HG03280 (cell line): ENCODE measurements at regions not wholly inside any gene's neighbourhood (a gene's known extent, or its start where the extent isn't known, plus 50 kb on each side); places are given as distances from the start of the nearest gene placed in this dataset.

Experiments
- ATAC-seq: cut with Tn5 transposase; IDR thresholded peaks from one replicate; pipeline ENCODE4 v1.9.1; 2021; ENCODE audit warnings: mild to moderate bottlenecking, moderate library complexity; ENCODE audit not compliant: unreplicated experiment

DNA sequence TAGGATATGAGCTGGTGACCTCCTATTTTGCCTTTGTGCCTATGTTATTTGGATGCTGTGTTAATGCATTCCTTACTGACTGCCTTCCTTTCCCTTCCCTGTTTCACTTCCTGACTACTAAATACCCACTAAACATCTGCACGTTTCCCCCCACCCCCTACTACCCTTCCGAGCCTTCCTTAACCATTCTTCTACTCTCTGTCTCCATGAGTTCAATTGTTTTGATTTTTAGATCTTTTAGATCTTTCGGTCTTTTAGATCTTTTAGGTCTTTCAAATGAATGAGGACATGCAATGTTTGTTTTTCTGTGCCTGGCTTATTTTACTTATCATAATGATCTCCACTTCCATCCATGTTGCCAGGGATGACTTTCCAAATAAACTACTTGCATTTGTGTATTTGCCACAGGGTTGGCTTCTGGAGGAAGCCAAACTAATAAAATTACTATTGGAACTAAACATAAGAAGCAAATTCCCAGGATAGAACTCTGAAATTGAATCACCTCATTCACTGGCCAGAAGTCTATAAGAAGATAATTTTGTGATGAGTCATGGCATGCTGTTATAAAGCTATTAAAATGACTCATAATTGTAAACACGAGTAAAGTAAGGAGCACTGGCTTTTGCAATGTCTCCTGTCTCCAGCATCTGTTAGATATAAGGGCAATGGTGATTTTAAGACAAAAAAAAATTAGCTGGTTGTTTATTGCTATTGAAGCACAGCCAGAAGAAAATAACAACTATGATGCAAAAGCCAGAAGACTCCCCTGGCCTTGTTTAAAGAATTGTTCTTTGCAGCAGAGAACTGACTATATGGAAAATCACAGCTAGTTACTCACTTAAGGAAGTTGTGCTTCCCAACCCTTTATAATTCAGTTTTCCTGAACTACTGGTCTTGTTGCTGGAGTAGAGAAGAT, 586.3 kb downstream of the LRFN5 start:
- no peak for ATAC-seq

DNA sequence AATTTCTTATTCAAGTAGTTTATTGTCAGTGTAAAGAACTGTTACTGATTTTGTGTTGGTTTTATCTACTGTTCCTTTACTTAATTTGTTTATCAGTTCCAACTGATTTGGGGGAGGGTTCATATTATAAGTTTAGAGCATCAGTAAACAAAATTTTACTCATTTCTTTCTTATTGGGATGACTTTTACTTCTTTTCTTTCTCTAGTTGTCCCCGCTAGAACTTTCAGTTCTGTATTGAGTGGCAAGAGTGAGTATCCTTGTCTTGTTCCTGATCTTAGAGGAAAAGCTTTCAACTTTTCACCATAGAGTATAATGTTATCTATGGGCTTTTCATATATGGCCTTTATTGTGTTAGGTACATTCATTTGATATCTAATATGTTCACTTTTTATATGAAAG, 584.1 kb downstream of the LRFN5 start:
- ATAC-seq, result no peak

DNA sequence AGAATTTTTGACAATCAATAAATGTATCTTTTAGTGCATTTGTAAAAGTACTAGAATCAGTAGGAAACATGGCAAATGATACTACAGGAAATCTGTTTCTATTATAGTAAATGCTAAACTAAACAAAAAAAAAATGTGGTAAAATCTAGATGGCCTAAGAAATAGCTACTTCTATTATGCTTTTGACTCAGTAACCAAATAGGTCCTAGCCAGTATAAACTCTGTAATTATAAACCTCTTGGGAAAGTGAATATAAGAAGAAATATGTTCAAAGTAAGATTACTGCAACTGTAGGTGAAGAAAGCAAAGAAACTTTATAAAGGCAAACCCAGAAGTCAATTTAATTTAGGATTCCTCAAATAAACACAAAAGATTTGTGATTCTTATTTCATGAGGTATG, 581.2 kb downstream of the LRFN5 start:
- ATAC-seq, result no peak

DNA sequence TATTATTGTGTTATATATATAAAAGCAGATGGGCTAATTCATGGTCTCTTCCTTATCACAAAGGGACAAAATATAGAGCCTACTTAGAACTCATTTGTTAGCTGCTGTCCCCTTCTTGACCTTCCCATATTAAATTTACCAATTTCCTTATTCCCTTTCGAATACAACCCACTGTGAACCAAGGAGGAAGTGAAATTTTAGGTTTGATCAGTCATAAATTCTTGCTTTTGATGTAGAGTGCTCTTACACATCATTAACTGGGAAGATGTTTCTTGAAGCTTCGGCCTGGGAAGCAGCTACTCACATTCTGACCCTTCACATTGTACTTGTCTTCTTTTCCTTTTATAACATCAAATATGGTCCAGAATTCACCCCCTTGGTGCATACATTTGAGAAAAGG, 579.0 kb downstream of the LRFN5 start:
- ATAC-seq, result no peak

DNA sequence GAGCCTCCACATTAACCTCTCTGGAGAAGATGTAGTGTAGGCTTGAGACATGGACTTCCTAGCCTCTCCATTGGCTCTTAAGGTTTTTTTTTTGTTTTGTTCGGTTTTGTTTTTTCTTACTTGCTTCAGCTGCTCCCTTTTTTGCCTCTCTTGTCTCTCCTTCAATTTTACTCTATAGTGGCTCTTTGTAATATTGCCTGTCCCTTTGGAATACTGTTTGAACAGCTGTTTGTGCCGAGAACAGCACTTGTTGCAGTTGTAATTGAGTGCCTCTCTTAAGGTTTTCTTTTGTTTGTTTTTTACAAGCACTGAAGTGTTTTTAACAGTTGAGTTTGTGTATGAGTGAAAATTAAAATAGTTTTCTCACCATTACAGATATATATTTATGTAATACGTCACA, 567.7 kb downstream of the LRFN5 start:
- no peak for ATAC-seq

DNA sequence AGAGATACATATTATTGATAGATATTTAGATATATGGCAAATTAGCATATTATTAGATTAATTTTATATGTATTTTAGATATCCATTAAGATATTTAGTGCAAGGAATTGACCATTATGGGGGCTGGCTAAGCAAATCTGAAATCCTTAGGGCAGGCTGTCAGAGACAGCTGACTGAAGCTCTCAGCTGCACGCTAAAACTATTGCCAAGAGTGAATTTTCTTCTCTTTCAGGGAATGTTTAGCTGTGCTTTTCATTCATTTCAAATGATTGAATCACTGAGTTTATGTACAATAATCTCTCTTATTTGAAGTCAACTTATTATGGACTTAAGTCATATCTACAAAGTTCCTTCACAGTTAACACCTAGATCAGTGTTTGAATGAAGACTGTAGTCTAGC, 566.5 kb downstream of the LRFN5 start:
- no peak for ATAC-seq

DNA sequence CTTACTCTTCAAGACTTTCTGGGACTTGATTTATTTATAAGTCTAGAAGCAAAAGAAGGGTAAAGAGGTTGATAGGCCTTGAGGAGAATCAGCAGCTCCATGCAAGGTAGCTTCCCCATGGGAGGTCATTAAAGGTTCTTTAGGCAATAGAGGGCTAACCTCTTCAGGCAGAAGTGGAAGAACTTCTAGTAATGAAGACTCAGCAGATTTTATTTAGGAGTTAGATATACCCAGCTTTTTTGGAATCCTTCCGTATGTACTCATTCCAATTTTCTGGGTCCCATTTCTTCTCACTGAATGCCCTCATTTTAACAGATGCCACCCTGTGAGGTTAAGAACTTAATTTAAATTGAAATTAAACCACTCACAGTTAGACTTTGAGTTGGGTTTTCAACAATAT, 565.6 kb downstream of the LRFN5 start:
- no peak for ATAC-seq

DNA sequence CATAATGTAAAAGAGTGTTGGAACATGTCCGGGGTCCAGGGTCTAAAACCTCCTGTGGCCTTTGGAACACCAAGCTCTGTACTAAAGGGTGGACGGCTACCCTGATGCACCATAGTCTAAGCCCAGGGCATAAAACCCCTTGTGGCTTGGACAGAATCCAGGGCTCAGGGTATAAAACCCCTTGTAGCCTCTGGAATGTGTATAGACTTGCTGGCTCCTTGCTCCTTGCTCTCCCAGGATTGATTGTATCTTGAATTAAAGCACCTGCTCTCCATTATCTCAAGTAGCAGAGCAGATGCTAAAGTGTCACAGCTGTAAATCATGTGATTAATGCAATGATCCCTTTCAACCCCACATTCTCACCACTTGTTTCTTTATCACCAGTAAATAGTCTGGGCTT, 556.5 kb downstream of the LRFN5 start:
- no peak for ATAC-seq

DNA sequence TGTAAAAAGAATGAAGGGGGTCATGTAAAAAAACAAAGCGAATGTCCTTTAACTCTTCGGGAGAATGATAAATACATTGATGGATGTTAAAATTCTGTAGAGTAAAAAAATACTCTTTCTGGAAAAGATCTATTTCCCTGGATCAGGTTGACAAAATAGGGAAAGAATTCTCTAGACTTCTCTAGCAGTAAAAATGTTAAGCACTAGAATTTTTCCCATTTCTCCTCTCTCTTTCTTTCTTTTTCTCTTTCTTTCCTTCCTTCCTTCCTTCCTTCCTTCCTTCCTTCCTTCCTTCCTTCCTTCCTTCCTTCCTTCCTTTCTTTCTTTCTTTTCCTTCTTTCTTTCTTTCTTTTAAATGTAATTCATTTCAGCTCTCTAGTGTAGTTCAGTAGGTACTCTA, 552.5 kb downstream of the LRFN5 start:
- ATAC-seq, result no peak

DNA sequence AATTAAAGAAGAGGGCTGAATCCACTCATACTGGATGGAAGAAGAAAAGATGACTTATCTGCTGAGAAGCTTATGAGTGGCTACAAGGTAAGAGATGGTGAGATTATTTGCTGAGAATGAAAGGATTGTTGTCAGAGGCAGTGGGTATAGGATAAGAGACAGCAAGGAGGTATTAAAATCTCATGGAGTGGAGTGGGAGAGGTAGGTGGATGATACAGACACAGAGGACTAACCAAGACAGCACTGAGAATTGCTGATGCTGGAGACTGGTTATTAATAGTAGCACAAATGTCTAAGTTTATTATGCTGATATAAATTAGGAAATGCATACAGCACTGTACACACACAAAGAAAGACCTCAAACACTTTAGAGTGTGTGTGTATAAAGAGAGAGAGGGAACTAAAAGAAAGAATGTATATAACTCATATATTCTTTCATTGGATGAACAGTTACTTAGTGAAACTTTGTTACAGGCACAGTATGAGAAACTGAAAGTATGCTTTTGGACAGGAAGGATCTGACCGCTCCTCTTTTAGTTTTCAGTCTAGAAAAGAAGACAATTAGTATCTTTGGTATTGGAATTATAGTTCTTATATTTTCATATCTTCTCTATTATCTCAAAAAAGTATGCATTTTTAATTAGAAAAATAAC, 543.1 kb downstream of the LRFN5 start:
- peak; percentile 66 for ATAC-seq

DNA sequence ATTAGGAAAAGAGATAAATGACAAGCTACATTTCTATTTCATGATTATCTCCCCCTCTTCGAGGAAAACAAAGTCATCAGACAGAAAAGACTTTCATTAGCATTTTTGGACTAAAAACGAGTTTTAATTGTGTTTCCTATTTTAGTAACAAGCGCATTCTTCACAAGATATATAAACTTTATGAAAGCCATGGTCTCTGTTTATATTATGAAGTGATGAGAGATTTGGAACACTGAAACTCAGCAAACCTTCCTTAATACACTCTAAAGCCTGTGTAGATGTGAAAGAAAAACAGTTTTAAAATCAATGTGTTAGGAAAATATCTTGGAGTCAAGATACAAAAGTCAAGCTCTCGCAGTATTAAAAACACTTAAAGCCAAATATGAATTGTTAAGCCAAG, 539.1 kb downstream of the LRFN5 start:
- no peak for ATAC-seq

DNA sequence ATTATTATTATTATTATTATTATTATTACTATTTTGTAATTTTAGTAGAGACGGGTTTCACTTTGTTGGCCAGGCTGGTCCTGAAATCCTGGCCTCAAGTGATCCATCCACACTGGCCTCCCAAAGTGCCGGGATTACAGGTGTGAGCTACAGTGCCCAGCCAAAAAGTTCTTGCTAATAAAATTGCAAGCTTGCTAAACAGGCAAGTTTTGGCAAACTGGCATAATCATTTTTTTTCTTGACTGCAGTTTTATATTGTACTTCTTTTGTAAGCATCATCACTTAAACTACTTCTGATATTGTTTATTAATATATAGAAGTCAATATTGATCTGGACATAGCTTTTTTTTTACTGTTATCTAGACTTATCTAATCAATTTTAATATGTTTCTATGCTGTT, 536.4 kb downstream of the LRFN5 start:
- ATAC-seq, result no peak

DNA sequence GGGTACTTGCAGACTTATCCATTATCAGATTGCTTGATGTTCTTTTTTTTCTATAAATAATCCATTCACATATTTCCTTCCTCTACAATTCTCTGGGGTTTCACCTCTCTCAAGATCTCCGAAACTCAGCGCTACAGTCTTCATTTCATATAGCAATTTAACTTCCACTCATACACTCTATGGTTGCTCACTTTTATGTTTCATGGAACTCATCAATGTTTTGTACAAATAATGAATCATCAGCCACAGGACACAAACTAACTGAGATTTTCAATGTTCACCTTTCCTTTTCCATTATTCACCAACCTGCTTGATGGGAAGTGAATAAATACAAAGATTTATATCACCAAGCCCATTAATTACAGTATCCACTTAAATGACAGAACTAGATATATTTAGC, 534.7 kb downstream of the LRFN5 start:
- no peak for ATAC-seq

DNA sequence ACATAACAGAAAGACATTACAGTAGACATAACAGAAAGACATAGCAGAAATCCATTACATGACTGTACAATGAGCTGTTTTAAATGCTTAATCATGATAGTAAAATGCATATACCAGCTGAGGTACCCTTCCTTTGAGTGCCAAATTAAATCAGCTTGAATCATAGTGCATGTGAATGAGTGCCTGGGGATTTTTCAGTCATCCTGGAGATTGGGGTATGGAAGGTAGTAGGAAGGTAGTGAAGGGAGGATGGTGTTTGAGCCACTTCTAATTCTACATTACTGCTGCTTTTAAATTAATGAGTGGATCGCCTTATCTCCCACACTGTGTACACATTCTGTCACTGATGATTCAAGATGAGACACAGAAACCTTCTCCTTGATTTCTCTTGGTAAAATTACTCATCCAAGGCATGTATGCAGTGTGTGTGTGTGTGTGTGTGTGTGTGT, 534.2 kb downstream of the LRFN5 start:
- no peak for ATAC-seq

DNA sequence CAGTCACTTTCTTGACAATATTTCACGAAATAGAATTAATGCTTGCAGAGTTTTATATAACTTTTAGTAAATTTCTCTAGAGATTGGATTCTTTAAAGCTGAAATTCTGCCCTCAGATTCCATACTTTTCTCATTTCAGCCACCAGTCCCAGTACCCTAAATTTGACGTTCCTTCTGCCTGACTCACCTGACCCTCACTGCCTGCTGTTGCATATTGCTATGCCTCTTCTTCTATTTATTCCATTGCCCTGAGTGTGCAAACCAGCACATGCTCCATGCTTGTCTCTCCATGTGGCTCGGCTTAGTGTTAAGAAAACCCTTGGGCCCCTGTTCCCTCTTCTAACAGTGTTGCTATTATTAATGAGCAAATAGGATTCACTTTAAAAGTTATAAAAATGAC, 533.3 kb downstream of the LRFN5 start:
- ATAC-seq, result no peak

DNA sequence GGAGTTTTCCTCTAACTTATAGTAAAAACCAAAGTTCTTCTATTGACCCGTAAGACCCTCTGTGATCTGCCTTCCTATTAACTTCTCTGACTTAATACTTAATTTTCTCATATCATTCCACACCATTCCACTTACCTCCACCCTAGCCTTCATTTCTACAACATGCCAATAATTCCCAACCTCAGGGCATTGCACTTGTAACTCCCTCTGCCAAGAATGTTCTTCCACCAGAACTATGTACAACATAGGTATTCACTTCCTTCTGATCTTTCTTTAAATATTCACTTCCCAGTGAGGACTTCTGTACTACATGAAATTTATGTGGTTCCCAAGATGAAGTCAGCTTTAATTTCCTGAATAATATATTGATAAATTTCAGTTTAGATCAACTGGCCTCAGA, 531.7 kb downstream of the LRFN5 start:
- no peak for ATAC-seq

DNA sequence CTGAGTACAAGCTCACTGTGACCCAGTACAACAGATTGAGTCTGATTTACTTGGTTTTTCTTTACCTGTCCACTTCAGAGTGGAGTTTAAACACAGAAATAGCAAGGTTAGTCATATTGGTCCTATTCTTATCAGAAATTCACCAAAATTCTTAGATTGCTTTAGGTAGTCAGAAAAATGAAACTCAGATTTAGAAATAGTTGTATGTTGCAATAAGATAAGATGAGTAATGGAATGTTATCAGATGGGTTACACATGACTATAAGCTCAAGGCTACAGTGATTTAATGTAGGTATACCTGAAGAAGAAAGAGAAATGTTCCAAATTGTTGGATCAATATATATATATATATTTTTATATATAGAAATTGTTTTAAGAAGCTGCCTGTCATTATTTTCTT, 524.1 kb downstream of the LRFN5 start:
- no peak for ATAC-seq

DNA sequence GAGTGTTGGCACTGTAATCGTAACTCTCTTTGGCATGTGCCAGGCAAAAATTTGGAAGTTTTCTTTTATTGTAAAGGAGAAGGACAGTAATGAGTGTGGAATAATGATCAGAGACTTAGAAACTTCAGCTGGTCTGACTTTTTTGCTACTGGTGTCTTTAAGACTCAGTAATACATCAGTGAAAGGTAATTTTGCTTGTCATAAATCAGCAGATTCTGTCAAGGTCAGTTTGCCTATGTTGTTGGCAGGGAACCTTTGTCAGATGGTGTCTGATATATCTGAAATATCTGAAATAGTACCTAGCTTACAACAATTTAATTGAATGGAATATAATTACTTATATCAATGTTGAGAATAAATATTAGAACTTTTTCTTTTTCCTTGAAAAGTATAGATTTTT, 516.9 kb downstream of the LRFN5 start:
- no peak for ATAC-seq

DNA sequence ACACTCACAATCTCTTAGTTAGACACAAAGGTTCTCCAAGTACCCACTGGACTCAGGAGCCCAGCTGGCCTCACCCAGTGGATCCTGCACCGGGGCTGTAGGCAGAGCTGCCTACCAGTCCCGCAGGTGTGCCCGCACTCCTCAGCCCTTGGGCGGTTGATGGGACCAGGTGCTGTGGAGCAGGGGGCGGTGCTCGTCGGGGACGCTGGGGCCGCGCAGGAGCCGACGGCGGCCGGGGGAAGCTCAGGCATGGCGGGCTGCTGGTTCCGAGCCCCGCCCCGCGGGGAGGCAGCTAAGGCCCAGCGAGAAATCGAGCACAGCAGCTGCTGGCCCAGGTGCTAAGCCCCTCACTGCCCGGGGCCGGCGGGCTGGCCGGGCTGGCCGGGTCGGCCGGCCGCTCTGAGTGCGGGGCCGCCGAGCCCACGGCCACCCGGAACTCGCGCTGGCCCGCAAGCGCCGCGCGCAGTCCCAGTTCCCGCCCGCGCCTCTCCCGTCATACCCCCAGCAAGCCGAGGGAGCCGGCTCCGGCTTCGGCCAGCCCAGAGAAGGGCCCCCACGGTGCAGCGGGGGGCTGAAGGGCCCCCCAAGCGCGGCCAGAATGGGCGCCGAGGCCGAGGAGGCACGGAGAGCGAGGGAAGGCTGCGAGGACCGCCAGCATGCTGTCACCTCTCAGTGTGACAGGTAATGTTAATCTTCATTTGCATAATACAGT, 506.8 kb downstream of the LRFN5 start:
- no peak for ATAC-seq

DNA sequence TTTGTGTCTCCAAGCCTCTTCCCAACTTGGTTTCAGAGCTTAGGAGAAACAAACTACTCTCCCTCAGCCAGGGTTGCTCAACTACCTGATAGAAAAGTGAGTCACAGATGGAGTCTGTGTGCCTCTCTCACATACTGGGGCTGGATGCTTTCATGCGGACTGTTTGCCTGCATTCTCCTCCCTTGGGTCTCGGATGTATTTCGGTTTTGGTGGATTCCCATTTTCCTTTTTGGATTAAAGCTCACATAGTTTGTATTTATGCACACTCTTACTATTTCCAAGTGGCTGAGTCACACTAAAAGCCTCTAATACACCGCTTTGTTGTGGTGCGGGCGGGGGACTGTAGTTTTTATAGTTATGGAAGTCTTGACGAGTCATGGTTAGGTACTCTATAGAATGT, 505.4 kb downstream of the LRFN5 start:
- no peak for ATAC-seq

DNA sequence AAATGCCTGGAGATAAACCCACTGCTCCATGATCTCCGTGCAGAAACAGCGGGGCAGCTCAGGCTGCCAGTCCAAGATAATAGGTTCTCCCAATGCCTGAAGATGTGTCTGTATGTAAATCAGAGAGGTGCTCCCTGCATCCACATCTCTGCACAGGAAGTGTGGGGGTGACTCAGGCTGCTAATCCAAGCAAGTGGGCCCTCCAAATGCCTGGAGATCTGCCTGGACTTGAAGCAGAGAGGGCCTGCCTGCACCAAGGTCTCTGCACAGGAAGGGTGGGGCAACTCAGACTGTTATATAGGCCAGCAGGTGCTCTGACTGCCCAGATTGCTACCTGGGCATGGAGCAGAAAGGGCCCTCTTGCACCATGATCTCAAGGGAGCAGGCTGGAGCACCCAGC, 504.7 kb downstream of the LRFN5 start:
- no peak for ATAC-seq

DNA sequence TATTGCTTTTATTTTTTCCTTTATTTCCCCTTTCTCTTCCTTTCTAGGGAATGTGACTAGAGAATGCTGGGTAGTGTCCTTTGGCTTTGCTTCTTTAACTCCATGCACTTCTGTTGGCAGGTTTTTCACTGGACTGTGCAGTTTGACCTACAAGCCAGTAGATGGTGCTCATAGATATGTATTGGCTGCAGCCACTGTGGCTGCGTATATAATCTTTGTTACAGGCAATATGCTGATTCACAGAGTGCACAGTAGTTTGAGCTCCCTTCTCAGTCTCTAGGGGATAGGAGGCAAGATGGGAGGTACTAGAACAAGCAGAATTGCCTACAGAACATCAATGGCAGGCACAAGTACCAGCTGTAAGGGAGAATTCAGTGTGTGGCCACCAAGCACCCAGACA, 503.5 kb downstream of the LRFN5 start:
- no peak for ATAC-seq
